ENCODE measurements at regions not wholly inside any gene's neighbourhood (a gene's known extent, or its start where the extent isn't known, plus 50 kb on each side); places are given as distances from the start of the nearest gene placed in this dataset.

- TF ChIP-seq EP300 (IDR thresholded peaks at IDR 0.05): no peak
- TF ChIP-seq POLR2A (IDR thresholded peaks at IDR 0.05): no peak
Observed at GRCh38 chr3:153881201-153881600, 240.0 kb upstream of the ARHGEF26 start.

Data from suprapubic skin (tissue), 2 donors.